GM13976 (cell line): ENCODE measurements at regions not wholly inside any gene's neighbourhood (a gene's known extent, or its start where the extent isn't known, plus 50 kb on each side); places are given as distances from the start of the nearest gene placed in this dataset.

Experiments
- DNase-seq: peaks from one replicate; pipeline ENCODE4 v3.0.0; 2012; ENCODE audit warnings: low spot score
- in situ Hi-C: fragments of 300-500 bp; cut with MboI; formaldehyde crosslinking; loops from one replicate; pipeline ENCODE4 v1.12.0; 2022; ENCODE audit warnings: low sequenced_read_pairs, mixed read lengths, inconsistent platforms; ENCODE audit not compliant: unreplicated experiment
- TF ChIP-seq, protein P1 (sequence below): IDR thresholded peaks from 2 replicates; pipeline ENCODE4 v1.5.1; 2012; ENCODE audit warnings: borderline replicate concordance, mild to moderate bottlenecking; ENCODE audit not compliant: insufficient read depth; ENCODE audit errors: extremely low read depth, missing control alignments, control extremely low read depth

DNA sequence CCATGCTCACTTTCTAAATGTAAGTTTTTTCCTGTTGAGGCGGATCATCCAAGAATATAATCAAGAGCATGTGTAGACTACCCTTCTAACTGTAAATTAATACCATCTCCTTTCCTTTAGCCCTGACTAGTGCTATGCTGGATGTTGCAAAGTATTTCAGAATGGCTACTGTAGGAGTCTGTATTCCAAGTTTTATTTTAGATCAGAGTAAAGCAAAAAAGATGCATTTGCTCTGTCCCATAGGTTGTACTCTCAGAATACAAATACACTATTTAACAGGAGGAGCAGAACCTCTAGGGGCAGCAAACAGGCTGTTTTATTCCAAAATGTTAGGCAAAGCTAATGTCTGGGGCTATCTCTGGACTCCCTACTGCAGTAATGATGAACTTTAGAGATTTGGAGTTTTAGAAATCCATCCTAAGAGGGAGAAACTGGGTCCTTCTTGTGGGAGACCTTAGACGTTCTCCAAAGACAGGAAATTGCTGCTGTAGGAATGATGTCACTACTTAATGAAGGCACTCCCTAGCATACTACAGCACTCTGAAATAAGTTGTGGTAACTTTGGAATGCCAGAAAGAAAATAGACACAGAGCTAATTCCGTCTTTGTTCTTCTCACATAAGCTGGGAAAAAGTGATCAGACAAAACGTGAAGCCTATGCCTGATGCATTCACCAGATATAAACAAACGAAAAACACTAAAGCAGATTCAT, 392.4 kb upstream of the HS3ST5 start:
- in situ Hi-C loops: loop anchor here (25.0 kb wide), 1 partner anchor 1152 kb away; no protein-coding TSS in a partner anchor
- TF ChIP-seq, protein P1, sequence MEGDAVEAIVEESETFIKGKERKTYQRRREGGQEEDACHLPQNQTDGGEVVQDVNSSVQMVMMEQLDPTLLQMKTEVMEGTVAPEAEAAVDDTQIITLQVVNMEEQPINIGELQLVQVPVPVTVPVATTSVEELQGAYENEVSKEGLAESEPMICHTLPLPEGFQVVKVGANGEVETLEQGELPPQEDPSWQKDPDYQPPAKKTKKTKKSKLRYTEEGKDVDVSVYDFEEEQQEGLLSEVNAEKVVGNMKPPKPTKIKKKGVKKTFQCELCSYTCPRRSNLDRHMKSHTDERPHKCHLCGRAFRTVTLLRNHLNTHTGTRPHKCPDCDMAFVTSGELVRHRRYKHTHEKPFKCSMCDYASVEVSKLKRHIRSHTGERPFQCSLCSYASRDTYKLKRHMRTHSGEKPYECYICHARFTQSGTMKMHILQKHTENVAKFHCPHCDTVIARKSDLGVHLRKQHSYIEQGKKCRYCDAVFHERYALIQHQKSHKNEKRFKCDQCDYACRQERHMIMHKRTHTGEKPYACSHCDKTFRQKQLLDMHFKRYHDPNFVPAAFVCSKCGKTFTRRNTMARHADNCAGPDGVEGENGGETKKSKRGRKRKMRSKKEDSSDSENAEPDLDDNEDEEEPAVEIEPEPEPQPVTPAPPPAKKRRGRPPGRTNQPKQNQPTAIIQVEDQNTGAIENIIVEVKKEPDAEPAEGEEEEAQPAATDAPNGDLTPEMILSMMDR: no peak
- no peak for DNase-seq

DNA sequence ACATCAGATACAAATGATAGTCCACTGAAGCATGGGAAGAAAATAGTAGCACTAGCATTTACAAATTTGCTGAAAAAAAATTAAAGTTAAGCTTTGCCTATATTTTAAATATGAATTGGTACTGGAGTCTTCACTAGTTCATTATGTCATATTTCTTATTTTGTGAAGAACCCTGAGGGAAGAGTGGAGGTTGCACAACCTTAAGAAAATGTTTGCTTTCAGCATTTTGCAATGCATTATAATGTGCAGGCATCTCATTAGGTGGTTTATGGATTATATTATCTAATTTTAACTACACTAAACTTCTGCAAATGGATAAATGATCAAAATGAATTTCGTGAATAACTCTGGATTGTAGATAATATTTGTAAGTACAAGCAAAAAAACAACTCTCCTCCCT, 390.8 kb upstream of the HS3ST5 start:
- DNase-seq: no peak
- in situ Hi-C loops: loop anchor here (25.0 kb wide), 1 partner anchor 1154 kb away; no protein-coding TSS in a partner anchor
- TF ChIP-seq, protein P1: no peak

DNA sequence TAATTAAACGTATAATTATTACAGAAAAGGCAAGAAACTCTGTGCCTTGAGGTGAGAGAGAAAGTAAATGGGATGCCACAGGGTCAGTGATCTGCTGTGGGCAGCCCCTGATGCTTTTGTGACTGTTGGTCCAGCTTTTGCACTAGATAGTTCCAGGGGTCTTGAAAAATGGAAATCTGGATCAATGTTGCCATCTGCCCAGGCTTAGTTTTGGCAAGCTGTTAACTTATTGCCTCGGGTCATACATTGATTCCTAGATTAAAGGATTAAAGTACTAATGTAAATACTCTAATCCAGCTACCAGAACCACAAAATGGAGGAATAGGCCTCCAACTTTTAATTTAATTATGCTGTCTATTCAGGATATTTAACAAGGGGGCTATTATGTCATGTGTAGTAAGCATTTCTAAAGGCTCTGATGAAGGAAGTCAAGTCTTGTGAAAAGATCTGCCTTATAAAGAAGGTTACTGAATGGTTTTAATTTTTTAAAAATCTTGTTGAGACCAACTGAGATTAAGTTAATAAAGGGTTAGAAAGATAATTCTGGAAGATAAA, 376.0 kb upstream of the HS3ST5 start:
- no peak for DNase-seq
- in situ Hi-C loops: no loop called here

DNA sequence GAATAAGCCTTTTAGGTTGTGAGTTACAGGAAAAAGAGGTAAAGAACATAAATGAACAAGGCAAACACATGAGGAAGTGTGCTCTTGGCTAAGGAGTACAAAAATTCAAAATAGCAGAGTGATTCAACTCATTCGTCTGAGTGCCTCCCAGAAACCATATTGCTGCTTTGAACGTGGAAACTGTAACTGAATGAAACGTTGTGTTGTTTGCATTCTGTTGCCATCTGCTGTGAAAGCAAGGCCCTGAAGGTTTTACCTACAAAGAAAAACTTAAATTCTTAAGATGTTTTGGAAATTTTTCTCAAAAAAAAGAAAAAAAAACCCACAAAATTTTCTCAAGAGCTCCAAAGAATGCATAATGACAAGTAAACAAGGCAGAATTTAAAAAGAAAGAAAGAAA, 375.4 kb upstream of the HS3ST5 start:
- in situ Hi-C loops: no loop called here
- no peak for DNase-seq
- TF ChIP-seq, protein P1: no peak

More for the DNA sequence above, 376.0 kb upstream of the HS3ST5 start:
- TF ChIP-seq, protein P1: no peak

DNA sequence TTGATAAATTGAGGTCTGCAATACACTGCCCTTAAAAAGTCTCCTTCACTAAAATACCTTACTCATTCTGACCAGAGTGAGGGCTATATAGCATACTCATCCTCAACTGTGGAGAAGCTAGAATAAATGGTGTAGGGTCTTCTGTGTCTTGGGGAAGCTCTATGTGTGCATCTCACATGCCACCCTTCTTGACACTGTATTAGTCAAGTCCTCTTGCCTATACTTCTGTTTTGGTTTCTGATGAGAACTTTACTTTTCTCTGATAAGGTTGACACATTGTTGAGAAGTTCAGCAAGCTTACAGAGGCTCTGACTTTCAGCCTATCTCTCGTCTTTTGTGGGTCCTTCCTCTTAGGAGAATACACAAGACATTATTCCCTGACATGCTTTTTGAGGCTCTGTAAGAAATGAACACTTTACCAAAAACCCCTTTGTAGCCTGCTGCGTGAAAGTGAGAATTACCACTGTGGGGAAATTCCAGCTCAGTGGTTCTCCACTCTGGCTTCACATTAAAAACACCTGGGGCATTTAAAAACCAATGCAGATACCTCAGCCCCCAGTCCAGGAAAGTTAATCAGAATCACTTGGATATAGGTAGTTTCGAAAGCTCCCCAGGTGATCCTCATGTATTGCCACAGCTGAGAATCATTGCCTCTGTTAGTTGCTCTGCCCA, 372.1 kb upstream of the HS3ST5 start:
- no peak for DNase-seq

DNA sequence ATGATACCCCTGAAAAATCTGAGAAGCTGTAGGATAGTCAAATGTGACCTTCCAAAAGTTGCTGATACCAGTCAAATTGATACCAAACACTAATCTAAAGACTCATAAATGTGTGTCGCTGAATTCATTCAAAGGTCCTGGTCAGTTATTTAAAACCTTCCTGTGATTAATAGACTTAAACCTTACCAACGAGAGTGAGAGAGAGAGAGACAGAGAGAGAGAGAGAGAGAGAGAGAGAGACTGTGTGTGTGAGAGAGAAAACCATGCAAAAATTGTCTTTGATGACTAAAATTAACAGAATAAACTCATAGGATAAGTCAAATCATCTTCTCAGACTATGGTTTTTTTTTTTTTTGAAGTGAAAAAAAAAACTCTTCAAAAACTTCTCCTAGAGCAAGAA, 370.9 kb upstream of the HS3ST5 start:
- DNase-seq: no peak
- in situ Hi-C loops: no loop called here
- TF ChIP-seq, protein P1: no peak

More for the DNA sequence above, 372.1 kb upstream of the HS3ST5 start:
- TF ChIP-seq, protein P1: no peak
- in situ Hi-C loops: no loop called here
